GM19438 (cell line): ENCODE measurements at regions not wholly inside any gene's neighbourhood (a gene's known extent, or its start where the extent isn't known, plus 50 kb on each side); places are given as distances from the start of the nearest gene placed in this dataset.

Source experiments
- ATAC-seq: cut with Tn5 transposase; IDR thresholded peaks from one replicate; pipeline ENCODE4 v1.9.1; 2021; ENCODE audit warnings: low read depth; ENCODE audit not compliant: unreplicated experiment

DNA sequence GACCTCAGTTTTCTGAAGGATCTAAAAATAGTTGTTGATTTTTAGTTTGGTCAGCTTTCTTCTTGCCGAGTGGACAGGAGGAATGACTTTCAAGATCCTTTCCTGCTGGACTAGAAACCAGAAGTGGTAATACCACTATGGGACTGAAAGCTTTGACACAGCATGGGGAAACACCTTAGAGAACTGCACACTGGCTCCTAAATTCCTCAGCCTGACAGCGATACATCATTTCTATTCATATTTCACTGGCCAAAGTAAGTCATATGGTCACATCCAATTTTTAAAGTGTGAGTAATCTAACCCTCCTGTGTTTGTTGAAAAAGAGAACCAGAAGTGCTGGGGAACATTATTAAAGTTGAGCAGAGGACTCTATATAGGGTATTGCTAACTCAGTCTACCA is 244.7 kb upstream of the MMADHC start:
- no peak for ATAC-seq

DNA sequence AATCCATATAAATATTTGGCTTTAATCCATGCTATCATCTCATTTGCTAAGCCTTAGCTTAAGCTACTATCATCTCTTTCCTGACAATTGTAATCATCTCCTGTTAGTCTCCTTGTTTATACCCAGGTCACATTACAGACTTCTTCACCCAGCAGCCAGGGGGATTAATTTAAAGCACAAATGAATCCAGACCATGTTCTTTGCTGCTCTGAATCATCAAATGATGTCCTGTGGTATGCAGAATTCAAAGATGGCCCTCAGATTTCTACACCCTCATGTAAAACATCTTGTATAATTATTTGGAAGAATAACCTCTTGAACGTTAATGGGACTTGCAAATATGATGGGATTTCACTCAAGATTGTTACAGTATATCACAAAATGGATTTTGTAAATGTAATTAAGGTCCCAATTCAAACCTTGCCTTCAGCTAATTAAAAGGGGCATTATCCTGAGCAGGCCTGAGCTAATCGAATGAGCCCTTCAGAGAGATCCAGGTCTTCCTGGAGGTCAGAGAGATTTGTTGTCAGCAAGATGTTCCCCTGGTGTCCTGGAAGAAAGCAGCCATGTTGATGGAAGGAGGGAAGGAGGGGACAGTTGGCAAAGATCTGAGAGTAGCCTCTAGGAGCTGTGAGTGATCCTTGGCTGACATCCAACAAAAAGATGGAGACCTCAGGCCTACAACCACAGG is 241.1 kb upstream of the MMADHC start:
- ATAC-seq: no peak

DNA sequence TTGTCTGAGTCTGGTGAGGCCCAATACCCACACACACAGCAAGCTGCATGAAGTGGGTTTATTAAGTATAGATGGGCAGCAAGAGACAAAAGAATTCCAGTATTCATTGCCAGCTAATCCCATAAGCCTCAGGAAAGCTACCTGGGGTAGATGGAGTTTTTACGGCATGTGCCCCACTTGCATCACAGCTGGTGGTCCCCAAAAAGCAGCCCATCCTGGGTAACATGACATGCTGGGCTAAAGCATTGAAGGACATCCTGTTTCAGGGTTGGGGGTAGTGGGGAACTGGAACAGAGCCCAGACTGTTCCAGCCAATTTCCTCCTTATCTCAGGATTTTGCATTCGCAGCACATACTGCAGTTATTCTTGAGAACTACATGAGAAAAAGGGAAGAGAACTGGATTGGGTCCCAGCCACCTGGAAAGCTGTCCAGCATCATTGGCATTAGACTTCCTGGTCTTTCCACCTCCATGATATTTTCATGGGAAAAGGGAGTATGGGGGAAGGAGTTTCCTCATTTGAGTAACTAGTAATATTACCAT is 240.1 kb upstream of the MMADHC start:
- no peak for ATAC-seq

DNA sequence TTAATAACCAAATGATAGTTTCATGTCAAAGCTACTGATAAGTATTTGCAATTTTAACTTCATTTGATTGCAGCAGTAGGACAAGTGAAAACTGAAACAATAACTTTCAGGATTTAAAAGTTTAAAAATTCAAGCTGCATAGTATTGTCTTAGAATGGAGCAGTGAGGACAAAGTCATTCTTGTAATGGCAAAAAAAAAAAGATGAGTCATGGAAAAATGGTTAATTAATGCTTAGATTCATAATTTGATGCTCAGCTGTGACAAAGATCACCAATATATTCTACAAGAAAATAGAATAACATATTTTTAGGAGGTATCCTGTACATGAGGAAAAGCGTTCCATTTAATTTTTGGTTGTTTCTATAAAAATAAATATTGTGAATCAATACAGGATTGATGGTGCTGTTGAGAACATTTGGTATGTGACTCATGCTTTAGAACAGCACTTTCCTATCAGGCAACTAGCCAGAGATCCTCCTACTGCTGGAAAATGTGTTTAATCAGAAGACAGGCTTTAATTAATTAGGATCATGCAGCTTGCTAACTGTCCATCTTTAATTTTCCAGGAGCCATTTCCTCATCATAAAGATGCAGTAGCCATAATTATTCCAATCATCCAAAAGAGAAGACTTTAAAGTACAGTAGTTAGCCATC is 239.0 kb upstream of the MMADHC start:
- ATAC-seq: no peak

DNA sequence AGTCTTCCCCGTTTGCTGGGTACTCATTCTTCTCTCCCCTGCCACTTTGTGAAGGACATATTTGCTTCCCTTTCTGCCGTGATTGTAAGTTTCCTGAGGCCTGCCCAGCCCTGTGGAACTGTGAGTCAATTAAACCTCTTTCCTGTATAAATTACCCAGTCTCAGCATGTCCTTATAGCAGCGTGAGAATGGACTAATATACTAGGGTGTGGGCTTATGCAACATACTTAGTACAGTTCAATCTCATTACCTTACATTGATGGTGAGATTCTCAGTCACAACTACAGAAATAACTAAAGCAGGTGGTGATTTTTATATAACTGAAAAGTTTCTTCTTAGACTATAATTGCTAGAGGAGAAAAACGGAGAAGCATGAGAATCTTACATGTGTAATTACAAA is 237.9 kb upstream of the MMADHC start:
- ATAC-seq: no peak

DNA sequence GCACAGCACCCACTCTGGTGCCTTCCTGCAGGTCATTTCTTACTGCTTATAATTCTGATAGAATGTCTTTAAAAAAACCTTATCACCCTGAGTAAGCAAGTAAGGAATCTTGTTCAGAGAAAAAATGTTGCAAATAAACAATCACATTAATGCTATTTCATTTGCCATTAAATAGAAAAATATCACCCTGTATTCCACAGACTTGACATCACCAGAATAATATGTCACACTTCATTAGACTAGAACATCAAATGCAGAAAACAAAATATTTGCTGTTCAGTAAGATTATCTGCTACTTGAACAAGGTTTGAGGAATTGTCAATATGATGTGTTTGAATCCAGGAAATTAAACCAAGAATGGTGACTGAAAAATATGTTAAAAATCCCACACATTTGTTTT is 236.6 kb upstream of the MMADHC start:
- ATAC-seq: no peak

DNA sequence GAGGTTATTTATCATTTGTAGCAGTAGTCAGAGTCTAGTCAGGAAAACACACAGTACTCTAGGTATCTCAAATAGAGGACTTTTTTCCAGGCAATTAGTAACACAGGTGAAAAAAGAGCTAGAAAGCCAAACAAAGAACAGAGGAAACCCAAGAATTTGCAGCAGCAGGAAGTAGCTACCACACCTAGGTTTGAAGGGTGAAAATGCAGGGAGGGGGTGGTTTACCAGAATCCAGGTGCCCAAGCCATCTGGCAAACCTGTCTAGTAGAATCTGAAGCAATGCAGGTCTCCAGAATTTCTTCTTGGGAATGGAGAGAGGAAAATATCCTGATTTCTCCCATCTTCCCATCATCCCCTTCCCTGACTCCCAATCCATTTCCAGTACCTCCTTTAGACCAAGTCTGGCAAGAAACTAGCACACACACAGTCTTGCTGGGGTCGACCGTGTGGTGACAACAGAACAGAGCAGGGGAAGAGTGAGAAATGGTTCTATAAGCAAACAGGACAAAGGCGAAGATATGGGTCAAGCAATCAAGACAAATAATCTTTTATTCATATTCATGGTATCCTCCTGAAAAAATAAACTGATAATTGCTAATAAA is 231.9 kb upstream of the MMADHC start:
- ATAC-seq: no peak

DNA sequence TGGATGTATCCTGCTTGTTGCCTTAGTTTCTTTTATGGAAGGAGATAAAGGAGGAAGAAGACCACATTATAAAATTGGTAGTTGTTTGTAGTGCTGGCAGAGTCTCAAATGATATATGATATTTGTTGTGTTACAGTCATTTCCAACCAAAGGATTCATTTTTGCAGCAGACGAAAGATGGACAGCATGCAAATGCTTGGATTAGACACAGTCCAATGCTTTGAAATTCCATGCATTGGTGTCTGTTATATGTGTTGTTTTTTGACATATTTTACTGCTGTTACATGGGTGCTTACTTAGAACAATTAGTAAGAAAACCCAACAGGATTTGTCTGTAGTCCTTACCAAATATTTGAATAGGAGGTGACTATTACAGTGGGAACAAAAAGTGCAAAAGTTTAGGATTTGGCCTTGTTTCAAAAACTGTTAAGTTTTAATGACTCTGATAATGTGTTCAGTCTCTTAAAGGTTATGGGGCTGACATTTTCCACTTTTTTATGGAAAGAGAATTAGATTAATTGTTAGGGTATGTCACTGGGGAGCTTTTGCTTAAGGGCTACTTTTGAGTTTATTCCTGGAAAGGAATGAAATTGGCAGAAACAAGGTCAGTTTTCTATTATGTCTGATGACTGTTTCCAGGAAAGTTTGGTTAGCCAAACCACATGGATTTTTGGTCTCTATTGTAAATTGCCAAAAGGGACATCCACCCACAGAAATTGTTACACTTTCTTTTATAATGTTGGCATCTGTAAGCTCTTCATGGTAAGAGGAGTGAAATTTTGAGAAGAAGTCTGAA is 229.4 kb upstream of the MMADHC start:
- ATAC-seq: no peak

DNA sequence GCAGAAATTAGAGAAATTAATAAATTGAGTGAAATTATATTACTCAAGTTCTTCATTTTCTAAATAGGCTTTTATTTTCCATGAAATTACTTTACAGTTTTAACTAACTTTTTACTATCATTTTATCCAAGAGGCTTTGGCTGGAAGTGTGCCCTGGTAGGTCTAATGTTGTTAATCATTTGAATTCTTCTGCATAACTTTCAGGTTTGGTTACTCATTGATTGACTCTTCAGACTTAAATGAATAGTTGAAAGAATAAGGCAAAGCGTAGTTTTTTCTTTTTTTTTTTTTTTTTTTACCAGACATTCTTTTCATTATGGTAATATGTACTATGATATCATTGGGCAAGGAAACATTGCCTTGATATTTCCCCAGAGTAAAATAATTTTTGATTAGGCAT is 228.4 kb upstream of the MMADHC start:
- ATAC-seq: no peak

DNA sequence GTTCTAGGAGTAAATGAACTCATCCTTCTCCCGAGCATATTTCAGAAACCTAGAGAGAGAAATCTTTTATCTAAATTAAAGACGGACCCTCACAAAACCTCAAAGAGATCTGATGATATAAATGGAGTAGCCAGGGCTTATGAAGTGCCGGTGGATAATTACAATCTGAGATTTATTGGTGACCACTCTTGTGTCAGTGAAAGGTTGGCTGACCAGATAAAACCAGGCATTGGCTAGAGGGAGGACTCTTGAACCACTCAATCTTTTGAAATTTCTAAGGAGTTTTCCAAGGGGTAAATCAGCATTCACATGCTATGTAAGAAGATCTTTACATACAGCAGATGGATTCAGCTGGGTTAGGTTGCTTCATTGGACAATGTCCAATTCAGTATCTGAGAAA is 227.3 kb upstream of the MMADHC start:
- no peak for ATAC-seq

DNA sequence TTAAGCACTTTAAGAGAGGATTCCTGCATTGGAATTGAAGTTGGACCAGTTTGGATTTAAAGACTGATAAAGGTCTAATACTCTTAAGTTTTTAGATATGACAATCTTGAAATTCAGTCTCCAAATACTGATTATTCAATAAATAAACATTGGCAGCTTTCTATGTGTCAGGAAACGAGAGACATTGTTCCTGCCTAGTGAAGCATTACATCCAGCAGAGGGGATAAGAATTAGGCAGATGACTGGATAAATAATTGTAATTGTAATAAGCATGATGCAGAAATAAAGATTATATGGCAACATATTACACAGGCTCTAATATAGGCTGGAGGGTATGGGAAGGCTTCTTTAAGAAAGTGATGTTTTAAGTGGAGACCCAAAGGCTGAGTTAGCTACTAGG is 226.5 kb upstream of the MMADHC start:
- no peak for ATAC-seq

DNA sequence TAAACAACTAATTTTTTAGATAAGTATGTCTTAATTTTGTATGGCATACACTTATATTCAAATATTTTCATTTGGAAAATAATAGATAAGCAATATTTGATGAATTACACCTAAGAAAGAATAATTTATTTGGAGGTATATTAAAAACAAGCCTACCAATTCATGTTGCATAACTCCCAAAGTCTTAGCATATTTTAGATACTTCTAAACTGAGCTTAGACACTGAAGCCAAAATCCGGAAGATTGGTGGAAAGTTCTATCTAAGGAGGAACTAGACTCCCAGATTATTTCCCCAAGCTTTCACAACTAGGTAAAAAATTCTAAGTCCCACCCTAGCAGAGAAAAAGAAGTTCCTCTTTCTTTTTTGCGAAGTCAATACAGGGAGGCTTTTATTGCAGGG is 221.0 kb upstream of the MMADHC start:
- no peak for ATAC-seq

DNA sequence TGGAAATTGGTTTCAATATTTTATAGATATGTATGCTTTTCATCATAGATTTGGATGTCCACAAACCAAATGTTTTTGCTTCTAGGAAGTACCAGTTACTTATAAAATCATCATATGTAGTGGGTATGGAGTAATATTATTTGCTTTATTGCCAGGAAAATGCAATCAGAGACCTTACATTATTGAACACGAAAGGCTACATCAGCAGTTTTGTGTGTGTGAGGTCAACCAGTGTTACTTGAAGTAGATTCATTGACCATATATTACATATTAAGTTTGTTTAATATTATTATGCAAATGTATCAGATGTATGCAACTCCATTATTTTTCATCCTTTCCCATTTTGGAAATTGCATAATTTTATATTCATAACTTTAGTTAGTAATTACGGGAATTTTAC is 219.1 kb upstream of the MMADHC start:
- ATAC-seq: no peak

DNA sequence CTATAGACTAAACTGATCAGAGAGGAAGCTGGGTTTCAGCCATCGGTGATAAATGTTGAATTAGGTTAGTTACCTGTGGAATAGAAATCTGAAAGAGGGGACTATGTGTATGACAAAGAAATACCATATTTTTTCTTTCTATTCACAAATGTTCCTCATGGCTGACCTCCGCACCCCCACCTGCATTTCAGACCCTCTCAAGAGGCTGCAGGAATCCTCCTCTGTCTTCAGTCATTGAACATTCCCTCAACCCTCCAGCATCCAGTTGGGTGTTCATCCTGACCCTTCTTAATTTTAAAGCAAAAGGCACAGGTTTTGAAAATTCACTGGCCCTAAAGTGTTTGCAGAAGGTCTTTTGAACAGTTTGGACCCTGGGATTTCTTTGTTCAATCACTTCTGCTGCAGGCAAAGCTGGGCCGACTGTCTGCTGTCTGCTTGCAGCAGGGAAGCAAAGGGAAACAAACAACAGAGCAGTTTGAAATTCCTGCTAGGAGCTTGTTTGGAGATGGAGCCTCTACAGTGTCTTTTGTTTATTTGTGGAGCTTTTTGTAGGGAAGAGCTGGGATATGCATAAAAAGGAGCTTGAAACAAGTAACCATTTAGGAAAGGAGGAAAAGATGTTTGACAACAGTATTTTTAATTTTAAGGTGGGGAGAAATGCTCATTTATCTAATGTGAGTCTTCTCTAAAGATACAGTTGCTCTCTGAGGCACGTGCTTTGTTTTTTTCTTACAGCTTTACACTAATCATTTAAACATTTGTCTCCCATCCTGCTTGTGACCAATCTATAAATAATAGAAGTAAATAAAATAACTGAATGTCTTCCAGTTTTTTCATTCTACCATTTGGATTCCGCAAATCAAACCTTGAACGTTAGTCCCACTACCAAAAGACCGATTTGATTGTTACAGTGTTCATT is 213.3 kb upstream of the MMADHC start:
- ATAC-seq: no peak

DNA sequence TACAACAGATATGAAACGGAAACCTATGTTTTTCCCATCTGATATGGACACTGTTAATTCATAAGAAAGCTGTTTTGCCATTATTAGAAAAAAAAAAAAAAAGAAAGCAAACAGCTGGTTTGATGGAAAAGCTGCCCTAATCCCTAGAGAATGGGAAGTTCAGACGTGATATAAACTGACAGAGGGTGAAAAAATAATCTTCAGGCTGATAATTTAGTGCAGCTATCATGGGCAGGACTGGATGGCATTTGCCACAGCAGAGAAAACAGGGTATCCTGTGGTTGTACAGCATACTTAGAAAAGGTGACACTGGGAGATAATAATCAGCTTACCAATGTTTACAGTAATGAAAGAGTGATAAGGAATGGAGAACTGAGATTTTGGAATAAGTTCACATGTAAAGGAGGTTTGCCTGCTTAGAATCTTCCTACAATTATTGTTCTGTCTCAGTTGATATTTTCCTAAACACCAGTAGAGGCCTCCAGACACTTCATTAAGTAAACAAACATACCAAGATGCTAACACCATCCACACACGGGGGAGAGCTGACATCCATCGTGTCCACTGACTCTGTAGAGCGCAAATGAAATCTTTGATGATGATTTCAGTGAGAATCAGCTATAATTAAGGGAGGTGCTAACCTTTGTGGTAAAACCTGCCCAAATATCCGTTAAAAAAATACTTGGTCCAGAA is 211.6 kb upstream of the MMADHC start:
- ATAC-seq: no peak

DNA sequence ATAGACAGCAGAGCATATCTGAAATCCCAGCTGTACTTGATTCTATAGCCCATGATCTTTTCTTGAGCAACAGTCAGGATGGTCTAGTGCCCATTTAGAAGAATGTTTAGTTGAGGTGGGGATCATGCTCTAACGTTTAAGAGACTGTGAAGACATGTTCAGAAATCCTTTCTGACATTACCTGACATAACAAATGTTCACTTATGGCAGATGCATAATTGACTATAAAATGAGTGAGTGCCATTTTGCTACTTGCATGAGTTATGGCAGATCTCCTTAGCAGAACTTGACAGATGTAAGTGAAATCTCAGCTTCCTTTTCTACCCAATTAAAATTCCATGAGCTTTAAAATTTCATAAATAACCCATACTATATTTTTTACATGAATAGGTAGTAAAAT is 209.5 kb upstream of the MMADHC start:
- ATAC-seq: no peak

DNA sequence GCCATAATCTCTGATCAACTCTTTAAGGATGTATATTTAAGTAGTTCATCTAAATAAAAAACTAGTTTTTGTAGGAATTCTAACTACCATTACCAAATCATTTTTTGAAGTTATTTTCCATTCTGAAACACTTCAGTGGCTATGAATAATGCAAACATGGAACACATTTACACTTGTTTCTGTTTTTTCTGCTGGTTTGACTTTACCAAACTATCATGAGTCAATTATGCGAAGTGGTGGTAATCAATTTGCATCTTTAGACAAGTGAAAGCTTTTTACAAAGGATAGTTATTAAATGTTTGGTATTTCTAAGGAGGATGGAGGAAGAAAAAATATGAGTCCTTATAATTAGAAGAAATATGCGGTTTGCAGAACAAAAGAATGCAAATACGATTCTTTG is 202.0 kb upstream of the MMADHC start:
- ATAC-seq: no peak

DNA sequence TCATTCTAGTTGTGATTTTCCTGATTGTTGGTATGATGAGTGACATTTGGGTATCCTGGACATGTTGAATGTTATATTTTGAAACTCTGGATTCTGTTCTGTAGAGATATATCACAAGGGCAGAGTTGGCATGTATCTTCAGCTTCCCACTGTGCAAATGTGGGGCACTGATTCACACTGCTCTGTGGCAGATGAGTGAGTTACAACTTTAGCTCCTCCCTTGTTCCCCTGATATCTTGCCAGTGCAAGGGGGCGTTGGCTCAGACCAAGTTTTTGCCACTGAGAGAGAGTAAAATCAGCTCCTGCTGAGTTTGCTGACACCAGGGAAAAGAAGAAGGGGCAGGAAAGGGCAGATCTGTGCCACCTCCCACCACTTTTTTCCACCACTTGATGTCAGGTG is 199.6 kb upstream of the MMADHC start:
- no peak for ATAC-seq

DNA sequence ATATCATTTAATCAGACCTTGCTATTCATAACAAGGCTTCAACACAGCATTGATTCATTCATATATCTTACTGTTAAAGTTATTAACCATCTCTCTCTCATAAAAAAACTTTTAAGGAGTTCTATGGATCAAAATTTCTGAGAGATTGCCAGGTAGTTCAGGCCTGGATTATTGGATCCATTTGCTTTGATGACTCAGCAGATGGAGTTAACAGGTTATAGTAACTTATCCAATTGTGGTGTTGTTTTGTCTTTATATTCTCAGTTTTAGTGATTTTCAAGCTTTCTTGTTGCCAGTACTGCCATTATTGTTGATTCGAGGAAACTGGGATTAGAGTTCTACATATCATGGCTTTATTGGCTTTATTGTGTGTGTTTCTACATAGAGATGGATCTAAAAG is 195.7 kb upstream of the MMADHC start:
- no peak for ATAC-seq

DNA sequence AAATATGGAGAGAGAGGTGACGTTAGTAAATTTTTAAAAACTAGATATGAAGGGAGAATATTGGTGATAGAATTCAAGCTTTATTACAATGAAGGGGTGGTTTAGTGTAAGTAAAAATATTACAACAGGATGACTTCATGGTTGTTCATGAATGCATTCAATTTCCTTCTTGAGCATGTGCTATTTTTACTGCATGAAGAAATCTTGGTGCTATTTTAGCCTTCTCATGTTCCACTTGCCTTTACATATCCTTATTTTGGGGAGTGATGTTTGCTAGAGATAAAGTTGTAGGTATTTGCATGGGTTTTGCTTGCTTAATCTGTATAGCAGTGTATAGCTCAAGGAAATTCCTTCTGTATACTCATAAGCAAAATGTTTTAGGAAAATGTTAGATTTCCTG is 195.0 kb upstream of the MMADHC start:
- ATAC-seq: no peak
